Neural cell (in vitro differentiated cells): ENCODE measurements at regions not wholly inside any gene's neighbourhood (a gene's known extent, or its start where the extent isn't known, plus 50 kb on each side); places are given as distances from the start of the nearest gene placed in this dataset.
"Not testable (repeated sequence)": the region's sequence is repeated elsewhere in the genome, so short reads cannot be mapped to it uniquely, and the experiment has no call there.

ENCODE experiments used
- EP300 ChIP-seq: fragments of 450-650 bp; conservative IDR thresholded peaks from 2 replicates; pipeline ENCODE4 v1.6.1; 2014; ENCODE audit warnings: antibody characterized with exemption, mild to moderate bottlenecking, moderate library complexity; ENCODE audit not compliant: poor library complexity, severe bottlenecking
- EZH2 ChIP-seq: fragments of 200-600, 300-800 bp; shearing (Covaris generic), sonication (generic); IDR thresholded peaks from 2 replicates; pipeline ENCODE4 v1.6.1; 2014; ENCODE audit warnings: antibody characterized with exemption, low read length, borderline replicate concordance, mild to moderate bottlenecking; ENCODE audit not compliant: insufficient read depth, poor library complexity, severe bottlenecking
- MXI1 ChIP-seq: fragments of 450-650 bp; conservative IDR thresholded peaks from 2 replicates; pipeline ENCODE4 v1.6.1; 2014; ENCODE audit warnings: antibody characterized with exemption, mild to moderate bottlenecking; ENCODE audit not compliant: poor library complexity, severe bottlenecking
- POLR2AphosphoS5 ChIP-seq: IDR thresholded peaks from 2 replicates; pipeline ENCODE4 v1.6.1; 2012
- RAD21 ChIP-seq: fragments of 450-650 bp; conservative IDR thresholded peaks from 2 replicates; pipeline ENCODE4 v1.6.1; 2014; ENCODE audit warnings: antibody characterized with exemption, mild to moderate bottlenecking, moderate library complexity
- SMC3 ChIP-seq: fragments of 450-650 bp; conservative IDR thresholded peaks from 2 replicates; pipeline ENCODE4 v1.6.1; 2014; ENCODE audit warnings: antibody characterized with exemption, mild to moderate bottlenecking, moderate library complexity; ENCODE audit not compliant: poor library complexity
- TAF1 ChIP-seq: IDR thresholded peaks from 2 replicates; pipeline ENCODE4 v1.6.1; 2012; ENCODE audit warnings: low read depth
- TF ChIP-seq, protein P1 (sequence below): fragments of 450-650 bp; IDR thresholded peaks from 2 replicates; pipeline ENCODE4 v1.5.1; 2014; ENCODE audit warnings: antibody characterized with exemption, mild to moderate bottlenecking, moderate library complexity; ENCODE audit not compliant: poor library complexity, severe bottlenecking

DNA sequence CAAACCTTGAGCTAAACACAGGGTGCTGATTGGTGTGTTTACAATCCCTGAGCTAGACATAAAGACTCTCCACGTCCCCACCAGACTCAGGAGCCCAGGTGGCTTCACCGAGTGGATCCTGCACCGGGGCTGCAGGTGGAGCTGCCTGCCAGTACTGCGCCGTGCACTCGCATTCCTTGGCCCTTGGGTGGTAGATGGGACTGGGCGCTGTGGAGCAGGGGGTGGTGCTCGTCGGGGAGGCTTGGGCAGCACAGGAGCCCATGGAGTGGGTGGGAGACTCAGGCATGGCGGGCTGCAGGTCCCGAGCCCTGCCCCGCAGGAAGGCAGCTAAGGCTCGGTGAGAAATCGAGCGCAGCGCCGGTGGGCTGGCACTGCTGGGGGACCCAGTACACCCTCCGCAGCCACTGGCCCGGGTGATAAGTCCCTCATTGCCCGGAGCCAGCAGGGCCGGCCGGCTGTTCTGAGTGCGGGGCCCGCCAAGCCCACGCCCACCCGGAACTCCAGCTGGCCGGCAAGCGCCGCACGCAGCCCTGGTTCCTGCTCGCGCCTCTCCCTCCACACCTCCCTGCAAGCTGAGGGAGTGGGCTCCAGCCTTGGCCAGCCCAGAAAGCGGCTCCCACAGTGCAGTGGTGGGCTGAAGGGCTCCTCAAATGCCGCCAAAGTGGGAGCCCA is 292.5 kb upstream of the FGF13 start:
- not testable (repeated sequence) for TF ChIP-seq POLR2AphosphoS5, EZH2, TAF1, EP300, MXI1, SMC3, RAD21
- TF ChIP-seq, protein P1, sequence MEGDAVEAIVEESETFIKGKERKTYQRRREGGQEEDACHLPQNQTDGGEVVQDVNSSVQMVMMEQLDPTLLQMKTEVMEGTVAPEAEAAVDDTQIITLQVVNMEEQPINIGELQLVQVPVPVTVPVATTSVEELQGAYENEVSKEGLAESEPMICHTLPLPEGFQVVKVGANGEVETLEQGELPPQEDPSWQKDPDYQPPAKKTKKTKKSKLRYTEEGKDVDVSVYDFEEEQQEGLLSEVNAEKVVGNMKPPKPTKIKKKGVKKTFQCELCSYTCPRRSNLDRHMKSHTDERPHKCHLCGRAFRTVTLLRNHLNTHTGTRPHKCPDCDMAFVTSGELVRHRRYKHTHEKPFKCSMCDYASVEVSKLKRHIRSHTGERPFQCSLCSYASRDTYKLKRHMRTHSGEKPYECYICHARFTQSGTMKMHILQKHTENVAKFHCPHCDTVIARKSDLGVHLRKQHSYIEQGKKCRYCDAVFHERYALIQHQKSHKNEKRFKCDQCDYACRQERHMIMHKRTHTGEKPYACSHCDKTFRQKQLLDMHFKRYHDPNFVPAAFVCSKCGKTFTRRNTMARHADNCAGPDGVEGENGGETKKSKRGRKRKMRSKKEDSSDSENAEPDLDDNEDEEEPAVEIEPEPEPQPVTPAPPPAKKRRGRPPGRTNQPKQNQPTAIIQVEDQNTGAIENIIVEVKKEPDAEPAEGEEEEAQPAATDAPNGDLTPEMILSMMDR = not testable (repeated sequence)
